ENCODE measurements at regions not wholly inside any gene's neighbourhood (a gene's known extent, or its start where the extent isn't known, plus 50 kb on each side); places are given as distances from the start of the nearest gene placed in this dataset.

DNA sequence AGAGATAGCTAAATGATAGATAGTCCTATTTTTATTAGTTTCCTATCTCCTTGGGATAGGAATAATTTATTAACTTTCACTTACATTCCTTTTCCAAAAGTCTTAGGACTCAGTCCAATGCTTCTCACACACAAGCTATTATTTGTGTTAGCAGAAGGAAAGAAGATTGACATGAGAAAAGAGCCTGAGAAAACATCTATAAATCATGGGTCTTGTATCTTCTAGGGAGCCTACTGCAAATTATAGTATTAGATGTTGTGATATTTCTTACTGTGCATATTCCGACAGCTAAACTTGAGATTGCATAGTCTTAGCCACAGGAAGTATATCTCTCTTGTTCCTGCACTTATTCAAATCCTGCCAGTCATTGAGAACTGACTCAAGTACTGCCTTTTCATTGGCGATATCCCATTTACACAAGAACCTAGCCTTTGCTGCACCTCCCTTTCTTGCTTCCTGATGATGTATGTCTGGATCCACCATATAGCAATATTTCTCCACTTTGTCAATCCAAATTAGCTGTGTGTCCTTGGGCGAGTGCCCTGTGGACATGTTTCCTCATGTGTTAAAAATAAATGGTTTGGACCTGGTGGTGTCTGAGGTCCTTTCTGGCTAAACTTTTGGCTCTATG is 245.1 kb upstream of the LMCD1 start:
- H3K9me3 ChIP-seq (ENCODE audit: insufficient read depth, low read depth, low read length) = no peaks in the 10 kb centered on the region
- H3K9ac ChIP-seq (ENCODE audit: low read length) = no peak overlapping the region
- H4K12ac ChIP-seq (ENCODE audit: low read depth, low read length) = no peak overlapping the region
- H3K36me3 ChIP-seq (ENCODE audit: control insufficient read depth in 1 of 2, insufficient read depth in 2 of 2, low read length in 2 of 2) = no peaks in the 10 kb centered on the region
- no peak overlapping the region for H2BK5ac ChIP-seq (ENCODE audit: low read depth, low read length, poor library complexity)
- no peaks in the 10 kb centered on the region for H3K79me2 ChIP-seq (ENCODE audit: control insufficient read depth, insufficient read depth, low read length, poor library complexity)
- no peak overlapping the region for H3K18ac ChIP-seq (ENCODE audit: low read length)
- no peak overlapping the region for H2BK120ac ChIP-seq (ENCODE audit: insufficient read depth, low read length, poor library complexity)
- no peak for DNase-seq
- H4K91ac ChIP-seq (ENCODE audit: low read depth, low read length) = no peak overlapping the region
- H2BK12ac ChIP-seq (ENCODE audit: low read length) = no peak overlapping the region
- no peak overlapping the region for H3K14ac ChIP-seq (ENCODE audit: low read length)
- WGBS (ENCODE audit: extremely low coverage, insufficient coverage, insufficient read length) = no CpG with 5 or more reads among the region's 3 CpGs
- H3K27me3 ChIP-seq (ENCODE audit: insufficient read depth, low read length) = no peaks in the 10 kb centered on the region
- no peak overlapping the region for H4K8ac ChIP-seq (ENCODE audit: low read depth, low read length)
- no peak overlapping the region for H3K4me3 ChIP-seq (ENCODE audit: low read depth, low read length)
- no peak overlapping the region for H2AFZ ChIP-seq (ENCODE audit: insufficient read depth, low read length, poor library complexity)
- no peak overlapping the region for H3K23ac ChIP-seq (ENCODE audit: low read length)
- no peaks in the 10 kb centered on the region for H3K79me1 ChIP-seq (ENCODE audit: low read length)
- H3K4me2 ChIP-seq (ENCODE audit: low read length) = no peak overlapping the region
- no peaks in the 10 kb centered on the region for H3K4me1 ChIP-seq (ENCODE audit: control insufficient read depth in 1 of 2, insufficient read depth in 2 of 2, low read length in 2 of 2)
- H3K27ac ChIP-seq (ENCODE audit: low read depth, low read length) = no peak overlapping the region
- no peak overlapping the region for H2AK5ac ChIP-seq (ENCODE audit: low read length)
- no peak overlapping the region for H3K4ac ChIP-seq (ENCODE audit: low read depth, low read length)

DNA sequence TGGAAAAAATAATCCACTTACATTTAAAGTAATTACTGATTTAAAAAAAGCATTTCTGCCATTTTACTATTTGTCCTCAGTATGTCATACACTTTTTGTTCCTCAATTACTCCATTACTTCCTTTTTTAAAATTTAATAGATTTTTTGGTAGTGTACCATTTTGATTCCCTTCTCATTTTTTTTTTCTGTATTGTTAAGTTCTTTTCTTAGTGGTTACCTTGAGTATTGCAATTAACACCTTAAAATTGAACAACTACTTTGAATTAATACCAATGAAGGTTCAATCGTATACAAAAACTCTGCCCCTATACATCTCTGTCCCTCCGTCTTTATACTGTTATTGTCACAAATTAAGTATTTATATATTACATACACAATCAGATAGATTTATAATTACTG is 240.6 kb upstream of the LMCD1 start:
- no peak overlapping the region for H3K14ac ChIP-seq (ENCODE audit: low read length)
- H2BK120ac ChIP-seq (ENCODE audit: insufficient read depth, low read length, poor library complexity) = no peak overlapping the region
- H3K9ac ChIP-seq (ENCODE audit: low read length) = no peak overlapping the region
- no peak for DNase-seq
- no peak overlapping the region for H3K18ac ChIP-seq (ENCODE audit: low read length)
- H4K8ac ChIP-seq (ENCODE audit: low read depth, low read length) = no peak overlapping the region
- no peaks in the 10 kb centered on the region for H3K36me3 ChIP-seq (ENCODE audit: control insufficient read depth in 1 of 2, insufficient read depth in 2 of 2, low read length in 2 of 2)
- H3K9me3 ChIP-seq (ENCODE audit: insufficient read depth, low read depth, low read length) = no peaks in the 10 kb centered on the region
- no peak overlapping the region for H3K4me3 ChIP-seq (ENCODE audit: low read depth, low read length)
- no peak overlapping the region for H4K91ac ChIP-seq (ENCODE audit: low read depth, low read length)
- no peak overlapping the region for H2AK5ac ChIP-seq (ENCODE audit: low read length)
- WGBS (ENCODE audit: extremely low coverage, insufficient coverage, insufficient read length) = no CpG with 5 or more reads among the region's 2 CpGs
- no peak overlapping the region for H2BK12ac ChIP-seq (ENCODE audit: low read length)
- no peak overlapping the region for H4K12ac ChIP-seq (ENCODE audit: low read depth, low read length)
- no peak overlapping the region for H3K27ac ChIP-seq (ENCODE audit: low read depth, low read length)
- H3K4me2 ChIP-seq (ENCODE audit: low read length) = no peak overlapping the region
- H3K27me3 ChIP-seq (ENCODE audit: insufficient read depth, low read length) = no peaks in the 10 kb centered on the region
- no peak overlapping the region for H3K23ac ChIP-seq (ENCODE audit: low read length)
- no peaks in the 10 kb centered on the region for H3K79me2 ChIP-seq (ENCODE audit: control insufficient read depth, insufficient read depth, low read length, poor library complexity)
- no peak overlapping the region for H2AFZ ChIP-seq (ENCODE audit: insufficient read depth, low read length, poor library complexity)
- no peaks in the 10 kb centered on the region for H3K79me1 ChIP-seq (ENCODE audit: low read length)
- no peak overlapping the region for H3K4ac ChIP-seq (ENCODE audit: low read depth, low read length)
- no peak overlapping the region for H2BK5ac ChIP-seq (ENCODE audit: low read depth, low read length, poor library complexity)
- no peaks in the 10 kb centered on the region for H3K4me1 ChIP-seq (ENCODE audit: control insufficient read depth in 1 of 2, insufficient read depth in 2 of 2, low read length in 2 of 2)

- H2BK5ac ChIP-seq (ENCODE audit: low read depth, low read length, poor library complexity) = no peak overlapping the region
- H4K8ac ChIP-seq (ENCODE audit: low read depth, low read length) = no peak overlapping the region
- no CpG with 5 or more reads among the region's 1 CpG for whole genome bisulfite sequencing (ENCODE audit: extremely low coverage, insufficient coverage, insufficient read length)
- H3K23ac ChIP-seq (ENCODE audit: low read length) = no peak overlapping the region
- no peak overlapping the region for H2AK5ac ChIP-seq (ENCODE audit: low read length)
- H3K4me3 ChIP-seq (ENCODE audit: low read depth, low read length) = no peak overlapping the region
- no peaks in the 10 kb centered on the region for H3K9me3 ChIP-seq (ENCODE audit: insufficient read depth, low read depth, low read length)
- H2BK12ac ChIP-seq (ENCODE audit: low read length) = no peak overlapping the region
- H3K36me3 ChIP-seq (ENCODE audit: control insufficient read depth in 1 of 2, insufficient read depth in 2 of 2, low read length in 2 of 2) = no peaks in the 10 kb centered on the region
- no peak for DNase-seq
- no peaks in the 10 kb centered on the region for H3K4me1 ChIP-seq (ENCODE audit: control insufficient read depth in 1 of 2, insufficient read depth in 2 of 2, low read length in 2 of 2)
- H3K14ac ChIP-seq (ENCODE audit: low read length) = no peak overlapping the region
- H2AFZ ChIP-seq (ENCODE audit: insufficient read depth, low read length, poor library complexity) = no peak overlapping the region
- no peak overlapping the region for H3K4me2 ChIP-seq (ENCODE audit: low read length)
- H4K91ac ChIP-seq (ENCODE audit: low read depth, low read length) = no peak overlapping the region
- no peaks in the 10 kb centered on the region for H3K79me2 ChIP-seq (ENCODE audit: control insufficient read depth, insufficient read depth, low read length, poor library complexity)
- no peak overlapping the region for H2BK120ac ChIP-seq (ENCODE audit: insufficient read depth, low read length, poor library complexity)
- no peak overlapping the region for H3K27ac ChIP-seq (ENCODE audit: low read depth, low read length)
- no peaks in the 10 kb centered on the region for H3K27me3 ChIP-seq (ENCODE audit: insufficient read depth, low read length)
- H3K4ac ChIP-seq (ENCODE audit: low read depth, low read length) = no peak overlapping the region
- H3K18ac ChIP-seq (ENCODE audit: low read length) = no peak overlapping the region
- no peak overlapping the region for H4K12ac ChIP-seq (ENCODE audit: low read depth, low read length)
- no peak overlapping the region for H3K9ac ChIP-seq (ENCODE audit: low read length)
- no peaks in the 10 kb centered on the region for H3K79me1 ChIP-seq (ENCODE audit: low read length)
Measured at GRCh38 chr3:8266730-8267131, 234.9 kb upstream of the LMCD1 start.

DNA sequence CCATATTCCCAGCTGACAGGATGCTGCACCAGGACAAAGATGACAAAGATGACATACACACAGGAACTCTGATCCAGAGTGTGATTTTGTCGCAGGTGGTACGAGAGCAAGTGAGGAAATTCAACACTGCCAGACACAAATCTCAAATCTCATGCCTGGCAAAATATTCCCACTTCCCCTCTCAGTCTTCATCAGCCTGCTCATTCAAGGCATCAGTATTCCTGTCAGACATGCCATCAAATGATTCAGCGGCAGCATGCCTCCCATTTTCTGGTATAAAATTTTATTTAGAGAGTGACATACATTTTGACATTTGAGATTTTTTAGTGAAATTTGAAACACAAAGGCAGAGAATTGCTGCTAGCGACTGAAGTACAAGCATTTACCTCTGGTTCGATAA is 228.1 kb upstream of the LMCD1 start:
- Histone ChIP-seq H3K27me3 (ENCODE audit: insufficient read depth, low read length) (no peaks in the 10 kb centered on the region), H3K79me2 (ENCODE audit: control insufficient read depth, insufficient read depth, low read length, poor library complexity) (no peaks in the 10 kb centered on the region), H3K4me3 (ENCODE audit: low read depth, low read length) (no peak overlapping the region), H4K12ac (ENCODE audit: low read depth, low read length) (no peak overlapping the region), H3K14ac (ENCODE audit: low read length) (no peak overlapping the region), H3K9me3 (ENCODE audit: insufficient read depth, low read depth, low read length) (no peaks in the 10 kb centered on the region), H2AFZ (ENCODE audit: insufficient read depth, low read length, poor library complexity) (no peak overlapping the region), H3K18ac (ENCODE audit: low read length) (no peak overlapping the region), H2BK12ac (ENCODE audit: low read length) (no peak overlapping the region), H3K27ac (ENCODE audit: low read depth, low read length) (no peak overlapping the region), H3K36me3 (ENCODE audit: control insufficient read depth in 1 of 2, insufficient read depth in 2 of 2, low read length in 2 of 2) (no peaks in the 10 kb centered on the region), H3K23ac (ENCODE audit: low read length) (no peak overlapping the region), H2BK120ac (ENCODE audit: insufficient read depth, low read length, poor library complexity) (no peak overlapping the region), H3K9ac (ENCODE audit: low read length) (no peak overlapping the region), H2AK5ac (ENCODE audit: low read length) (no peak overlapping the region), H3K79me1 (ENCODE audit: low read length) (no peaks in the 10 kb centered on the region), H4K91ac (ENCODE audit: low read depth, low read length) (no peak overlapping the region), H3K4ac (ENCODE audit: low read depth, low read length) (no peak overlapping the region), H4K8ac (ENCODE audit: low read depth, low read length) (no peak overlapping the region), H2BK5ac (ENCODE audit: low read depth, low read length, poor library complexity) (no peak overlapping the region), H3K4me2 (ENCODE audit: low read length) (no peak overlapping the region), H3K4me1 (ENCODE audit: control insufficient read depth in 1 of 2, insufficient read depth in 2 of 2, low read length in 2 of 2) (no peaks in the 10 kb centered on the region)
- DNase-seq = no peak
- WGBS (ENCODE audit: extremely low coverage, insufficient coverage, insufficient read length) = no CpG with 5 or more reads among the region's 5 CpGs

All from trophoblast cell (in vitro differentiated cells and primary cell).